HTR-8/SVneo (cell line): ENCODE measurements at regions not wholly inside any gene's neighbourhood (a gene's known extent, or its start where the extent isn't known, plus 50 kb on each side); places are given as distances from the start of the nearest gene placed in this dataset.
"Not testable (repeated sequence)": the region's sequence is repeated elsewhere in the genome, so short reads cannot be mapped to it uniquely, and the experiment has no call there.

Source experiments
- DNase-seq: peaks from one replicate; pipeline ENCODE4 v3.0.0; 2011; ENCODE audit warnings: low spot score, mixed read lengths; ENCODE audit not compliant: insufficient read length
- FAIRE-seq: peaks from 2 replicates; lab custom pipeline; 2011; peaks lifted over from hg19 to GRCh38; lab: Jason Lieb, UNC

GRCh38 chr3:105108823-105109222 lies 257.9 kb upstream of the ALCAM start:
- FAIRE-seq = no peak
- no peak for DNase-seq

- FAIRE-seq (no peak), DNase-seq (peak; percentile 3)
Measured at GRCh38 chr3:105118905-105119304, 247.8 kb upstream of the ALCAM start.

DNA sequence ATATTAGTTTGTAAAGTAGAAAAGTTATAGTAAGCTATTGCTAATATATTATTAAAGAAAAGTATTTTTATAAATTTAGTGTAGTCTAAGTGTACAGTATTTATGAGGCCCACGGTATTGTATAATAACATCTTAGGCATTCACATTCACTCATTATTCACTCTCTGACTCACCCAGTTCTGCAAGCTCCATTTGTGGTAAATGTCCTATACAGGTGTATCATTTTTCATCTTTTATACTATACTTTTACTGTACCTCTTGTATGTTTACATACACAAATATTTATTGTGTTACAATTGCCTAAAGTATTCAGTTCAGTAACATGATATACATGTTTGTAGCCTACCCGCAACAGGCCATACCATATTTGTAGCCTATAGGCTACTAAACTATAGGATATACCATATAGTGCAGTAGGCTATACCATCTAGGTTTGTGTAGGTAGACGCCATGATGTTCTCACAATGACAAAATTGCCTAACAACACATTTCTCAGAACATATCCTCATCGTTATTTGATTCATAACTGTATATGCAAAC lies 246.8 kb upstream of the ALCAM start:
- DNase-seq (no peak), FAIRE-seq (no peak)

DNA sequence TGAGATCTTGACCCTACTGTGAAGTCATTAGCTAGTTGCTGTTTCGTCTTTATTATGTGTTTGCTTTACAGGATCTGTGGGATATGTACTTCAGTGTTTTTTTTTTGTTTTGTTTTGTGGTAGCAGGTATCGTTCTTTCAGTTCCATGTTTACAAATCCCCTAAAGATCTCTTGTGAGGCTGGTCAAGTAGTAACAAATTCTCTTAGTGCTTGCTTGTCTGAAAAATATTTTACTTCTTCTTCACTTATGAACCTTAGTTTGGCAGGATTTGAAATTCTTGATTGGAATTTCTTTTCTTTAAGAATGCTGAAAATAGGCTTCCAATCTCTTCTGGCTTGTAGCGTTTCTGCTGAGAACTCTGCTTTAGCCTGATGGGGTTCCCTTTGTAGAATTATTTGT lies 235.8 kb upstream of the ALCAM start:
- no peak for FAIRE-seq
- no peak for DNase-seq

DNA sequence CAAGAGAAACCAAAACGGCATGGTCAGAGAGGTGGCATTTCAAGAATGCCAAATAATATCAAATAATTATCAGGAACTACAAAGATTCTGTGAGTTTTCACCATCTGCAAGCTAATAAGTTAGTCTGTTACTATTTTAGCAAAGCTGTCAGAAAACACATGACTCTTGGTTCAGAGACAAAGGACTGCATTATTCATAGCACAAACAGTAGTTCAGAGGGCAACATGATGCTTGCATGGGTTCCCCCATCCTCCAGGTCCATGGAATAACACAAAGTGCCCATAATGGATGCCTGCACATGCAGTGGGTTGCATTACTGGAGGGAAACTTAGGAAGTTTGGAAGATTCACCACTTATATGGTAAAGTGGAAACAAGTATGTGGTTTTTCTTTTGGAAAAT lies 228.8 kb upstream of the ALCAM start:
- DNase-seq (no peak), FAIRE-seq (no peak)

GRCh38 chr3:105139881-105140560 lies 226.7 kb upstream of the ALCAM start:
- FAIRE-seq (no peak), DNase-seq (no peak)

GRCh38 chr3:105140899-105141367 lies 225.8 kb upstream of the ALCAM start:
- no peak for FAIRE-seq
- no peak for DNase-seq

DNA sequence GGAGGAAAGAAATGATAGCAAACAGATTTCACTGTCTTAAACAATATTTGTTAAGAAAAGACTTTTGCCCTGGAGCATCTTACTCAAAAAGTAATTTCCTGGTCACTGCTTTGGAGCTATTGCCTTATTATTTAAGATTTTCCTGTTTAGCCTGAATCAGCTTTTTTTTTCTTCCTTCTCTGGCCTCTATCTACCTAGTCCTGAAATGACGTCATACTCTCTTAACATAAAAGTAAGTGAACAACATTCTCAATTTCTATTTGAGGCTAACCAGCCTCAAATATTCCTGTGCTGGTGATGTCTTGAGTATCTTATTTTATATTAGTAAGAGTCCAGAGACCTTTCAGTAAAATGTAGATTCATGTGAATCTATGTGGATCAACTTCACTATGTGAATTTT lies 221.9 kb upstream of the ALCAM start:
- FAIRE-seq (no peak), DNase-seq (no peak)

GRCh38 chr3:105145511-105145910 lies 221.2 kb upstream of the ALCAM start:
- FAIRE-seq = no peak
- DNase-seq = no peak

DNA sequence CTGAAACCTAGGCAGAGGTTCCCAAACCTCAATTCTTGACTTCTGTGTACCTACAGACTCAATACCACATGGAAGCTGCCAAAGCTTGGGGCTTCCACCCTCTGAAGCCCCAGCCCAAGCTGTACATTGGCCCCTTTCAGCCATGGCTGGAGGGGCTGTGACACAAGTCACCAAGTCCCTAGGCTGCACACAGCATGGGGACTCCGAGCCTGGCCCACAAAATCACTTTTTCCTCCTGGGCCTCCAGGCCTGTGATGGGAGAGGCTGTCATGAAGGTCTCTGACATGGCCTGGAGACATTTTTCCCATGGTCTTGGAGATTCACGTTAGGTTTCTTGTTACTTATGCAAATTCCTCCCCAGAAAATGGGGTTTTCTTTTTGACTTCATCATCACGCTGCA lies 217.5 kb upstream of the ALCAM start:
- not testable (repeated sequence) for DNase-seq, FAIRE-seq

- DNase-seq = no peak
- no peak for FAIRE-seq
Measured at GRCh38 chr3:105152987-105153386, 213.7 kb upstream of the ALCAM start.

DNA sequence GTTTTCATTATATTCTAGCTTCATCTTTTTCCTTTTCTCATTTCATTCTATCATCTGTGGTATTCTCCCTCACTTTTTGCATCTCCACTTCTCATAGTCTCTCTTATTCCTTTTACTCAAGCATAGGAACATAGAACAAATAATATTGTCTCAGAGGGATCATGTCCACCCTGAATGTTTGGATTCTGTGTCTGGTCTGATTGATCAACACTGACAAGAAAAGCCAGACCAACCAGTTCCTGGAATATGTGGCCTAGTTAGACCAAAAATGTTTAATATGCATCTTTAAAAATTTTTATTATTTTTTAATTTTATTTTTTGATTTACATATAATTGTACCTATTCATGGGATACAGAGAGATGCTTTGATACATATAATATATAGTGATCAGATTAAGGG lies 212.0 kb upstream of the ALCAM start:
- FAIRE-seq = no peak
- DNase-seq = no peak

GRCh38 chr3:105157067-105157765 lies 209.5 kb upstream of the ALCAM start:
- DNase-seq = no peak
- FAIRE-seq = no peak

DNA sequence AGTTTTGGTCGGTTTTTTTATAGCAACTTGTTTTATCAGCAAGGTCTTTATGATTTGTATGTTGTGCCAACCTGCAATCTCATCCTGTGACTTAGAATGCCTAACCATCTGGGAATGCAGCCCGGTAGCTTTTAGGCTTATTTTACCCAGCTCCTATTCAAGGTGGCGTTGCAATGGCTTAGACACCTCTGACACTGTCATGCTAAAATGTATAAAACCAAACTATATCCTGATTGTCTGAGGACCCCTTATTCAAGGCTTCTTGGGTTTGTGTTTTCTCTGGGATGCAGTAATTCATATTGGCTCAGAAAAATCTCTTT lies 209.0 kb upstream of the ALCAM start:
- DNase-seq (no peak), FAIRE-seq (no peak)

GRCh38 chr3:105158286-105158685 lies 208.4 kb upstream of the ALCAM start:
- FAIRE-seq (no peak), DNase-seq (no peak)

DNA sequence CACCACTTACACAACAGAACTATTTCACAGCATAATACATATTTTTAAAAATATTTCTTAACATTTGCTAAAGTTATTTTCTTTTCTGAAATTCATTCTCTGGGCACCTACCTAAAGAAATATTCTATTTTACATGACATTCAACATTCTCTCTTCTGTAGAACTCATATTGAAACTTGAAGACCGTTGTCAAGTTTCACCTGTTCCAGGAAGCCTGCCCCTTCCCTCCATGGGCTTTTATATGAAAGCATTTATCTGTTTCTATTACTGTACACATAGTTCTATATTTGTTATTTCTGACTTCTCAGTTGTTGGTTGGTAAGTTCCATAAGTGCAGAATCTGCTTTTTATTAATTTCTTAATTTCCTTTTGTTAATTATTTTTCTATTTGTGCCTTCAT lies 204.3 kb upstream of the ALCAM start:
- DNase-seq (no peak), FAIRE-seq (no peak)

DNA sequence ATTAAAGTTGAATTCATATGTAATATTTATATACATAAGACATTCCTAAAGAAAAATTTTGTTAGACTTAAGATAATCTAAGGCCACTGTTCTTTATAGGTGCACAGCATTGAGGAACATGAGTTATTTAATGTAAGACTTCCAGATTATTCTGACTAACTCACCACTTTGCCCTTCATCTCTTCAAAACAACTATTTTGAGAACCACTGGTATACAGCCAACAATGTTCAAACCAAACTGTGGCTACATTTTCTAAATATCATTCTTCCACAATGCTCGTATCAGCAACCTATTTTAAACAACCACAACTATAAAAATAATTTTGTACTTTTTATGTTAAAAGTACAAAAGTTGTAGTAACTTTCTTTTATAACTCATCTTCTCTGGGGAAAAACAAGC lies 199.8 kb upstream of the ALCAM start:
- no peak for FAIRE-seq
- DNase-seq = no peak

GRCh38 chr3:105170423-105170822 lies 196.3 kb upstream of the ALCAM start:
- DNase-seq (no peak), FAIRE-seq (no peak)

DNA sequence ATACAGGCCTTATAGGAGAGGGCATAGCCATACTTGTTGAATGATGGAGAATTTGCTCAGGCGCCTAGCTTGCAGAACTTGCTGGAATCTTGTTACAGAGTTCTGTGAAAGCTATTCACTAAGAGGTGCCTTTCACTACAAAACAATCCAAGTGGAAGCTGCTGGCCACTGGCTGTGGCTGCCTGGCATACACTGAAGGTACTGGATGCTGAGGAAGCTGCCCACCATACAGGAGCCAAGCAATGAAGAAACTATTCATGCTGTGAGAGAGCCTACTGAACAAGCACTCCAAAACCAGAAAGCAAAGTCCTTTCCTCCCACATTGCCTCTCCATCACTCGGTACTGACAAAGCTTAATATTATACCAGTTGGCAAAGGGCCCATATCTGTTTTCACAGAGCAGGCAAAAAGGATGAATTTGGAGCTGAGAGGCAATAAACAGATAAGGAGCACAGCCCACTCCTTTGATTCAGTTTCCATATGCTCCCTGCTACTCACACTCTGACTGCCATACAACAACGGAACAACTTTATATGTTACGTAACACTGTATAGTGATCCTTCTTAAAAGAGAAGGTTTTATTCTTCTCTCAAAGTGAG lies 192.6 kb upstream of the ALCAM start:
- FAIRE-seq (no peak), DNase-seq (no peak)

DNA sequence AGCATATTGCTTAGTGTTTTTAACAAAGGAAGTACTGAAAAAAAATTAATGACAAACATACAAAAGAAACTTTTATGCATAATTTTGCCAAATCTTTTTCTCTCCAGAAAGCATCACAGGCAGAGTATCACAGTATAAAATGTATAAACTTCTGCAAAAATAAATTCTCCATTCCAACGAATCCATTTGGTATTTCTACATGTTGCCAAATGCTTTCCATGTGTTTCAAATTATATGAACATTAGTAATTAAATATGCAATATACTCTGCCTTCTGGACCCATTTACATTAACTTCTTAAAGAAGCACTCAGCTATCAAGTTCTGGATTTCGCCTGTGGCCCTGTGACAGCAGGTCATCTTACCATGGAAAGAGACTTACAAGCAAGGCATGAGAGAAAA lies 189.1 kb upstream of the ALCAM start:
- no peak for FAIRE-seq
- no peak for DNase-seq

DNA sequence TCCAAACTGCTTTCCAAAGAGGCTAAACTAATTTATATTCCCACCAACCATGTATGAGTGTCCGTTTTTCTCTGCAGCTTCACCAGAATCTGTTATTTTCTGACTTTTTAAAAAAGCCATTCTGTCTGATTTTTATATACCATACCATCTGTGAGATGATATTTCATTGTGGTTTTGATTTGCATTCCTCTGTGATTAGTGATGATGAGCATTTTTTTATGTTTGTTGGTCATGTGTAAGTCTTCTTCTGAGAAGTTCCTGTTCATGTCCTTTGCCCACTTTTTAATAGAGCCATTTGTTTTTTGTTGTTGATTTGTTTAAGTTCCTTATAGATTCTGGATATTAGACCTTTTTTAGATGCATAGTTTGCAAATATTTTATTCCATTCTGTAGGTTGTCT lies 179.4 kb upstream of the ALCAM start:
- FAIRE-seq = no peak
- DNase-seq = no peak
